Skin of body (tissue), 1 donor: ENCODE measurements at regions not wholly inside any gene's neighbourhood (a gene's known extent, or its start where the extent isn't known, plus 50 kb on each side); places are given as distances from the start of the nearest gene placed in this dataset.
A peak's percentile ranks its signal among the peaks of the same experiment; 100 is the strongest.

Experiments
- DNase-seq: peaks from one replicate; lab custom pipeline; 2025; lab: John Stamatoyannopoulos, UW

GRCh38 chr9:13899924-13900323, 414.0 kb downstream of the NFIB start:
- DNase-seq: no peak

GRCh38 chr9:13898957-13899356, 415.0 kb downstream of the NFIB start:
- DNase-seq: peak; percentile 24

- DNase-seq: peak; percentile 22
Observed at GRCh38 chr9:13896922-13897835, 416.8 kb downstream of the NFIB start.

GRCh38 chr9:13896047-13896446, 417.9 kb downstream of the NFIB start:
- DNase-seq: no peak

- no peak for DNase-seq
Observed at GRCh38 chr9:13885258-13885657, 428.7 kb downstream of the NFIB start.

- no peak for DNase-seq
Observed at GRCh38 chr9:13879981-13880380, 434.0 kb downstream of the NFIB start.

GRCh38 chr9:13879011-13879410, 434.9 kb downstream of the NFIB start:
- DNase-seq: no peak

GRCh38 chr9:13878241-13878711, 435.7 kb downstream of the NFIB start:
- peak; percentile 92 for DNase-seq

- DNase-seq: no peak
Observed at GRCh38 chr9:13876741-13877140, 437.2 kb downstream of the NFIB start.

GRCh38 chr9:13873203-13873602, 440.7 kb downstream of the NFIB start:
- DNase-seq: no peak

- no peak for DNase-seq
Observed at GRCh38 chr9:13868336-13868735, 445.6 kb downstream of the NFIB start.

- DNase-seq: no peak
Observed at GRCh38 chr9:13865869-13866268, 448.1 kb downstream of the NFIB start.

- DNase-seq: peak; percentile 94
Observed at GRCh38 chr9:13863112-13863511, 450.8 kb downstream of the NFIB start.

GRCh38 chr9:13862654-13863053, 451.3 kb downstream of the NFIB start:
- peak; percentile 86 for DNase-seq

- no peak for DNase-seq
Observed at GRCh38 chr9:13860946-13861640, 452.8 kb downstream of the NFIB start.

GRCh38 chr9:13860019-13860418, 453.9 kb downstream of the NFIB start:
- DNase-seq: no peak

GRCh38 chr9:13857521-13857920, 456.4 kb downstream of the NFIB start:
- no peak for DNase-seq

- DNase-seq: no peak
Observed at GRCh38 chr9:13847270-13847669, 466.7 kb downstream of the NFIB start.

GRCh38 chr9:13845460-13845859, 468.5 kb downstream of the NFIB start:
- peak; percentile 44 for DNase-seq

GRCh38 chr9:13841746-13842462, 472.0 kb downstream of the NFIB start:
- DNase-seq: no peak

GRCh38 chr9:13832446-13832845, 481.5 kb downstream of the NFIB start:
- no peak for DNase-seq

- DNase-seq: peak; percentile 46
Observed at GRCh38 chr9:13823026-13823425, 490.9 kb downstream of the NFIB start.
